ENCODE measurements at regions not wholly inside any gene's neighbourhood (a gene's known extent, or its start where the extent isn't known, plus 50 kb on each side); places are given as distances from the start of the nearest gene placed in this dataset.

DNA sequence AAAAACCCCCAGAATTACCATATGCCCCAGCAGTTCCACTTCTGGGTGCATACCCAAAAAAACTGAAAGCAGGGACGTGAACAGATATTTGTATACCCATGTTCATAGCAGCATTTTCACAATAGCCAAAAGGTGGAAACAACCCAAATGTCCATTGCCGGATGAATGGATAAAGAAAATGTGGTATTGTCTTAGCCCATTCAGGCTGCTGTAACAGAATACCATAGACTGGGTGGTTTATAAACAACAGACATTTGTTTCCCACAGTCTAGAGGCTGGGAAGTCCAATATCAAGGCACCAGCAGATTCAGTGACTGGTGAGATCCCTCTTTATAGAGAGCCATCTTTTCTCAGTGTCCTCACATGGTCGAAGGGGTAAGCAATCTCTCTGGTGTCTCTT is 182.1 kb upstream of the ANKRD28 start:
- no peak for TF ChIP-seq POLR2A (IDR thresholded peaks at IDR 0.05)
- TF ChIP-seq, protein P1, sequence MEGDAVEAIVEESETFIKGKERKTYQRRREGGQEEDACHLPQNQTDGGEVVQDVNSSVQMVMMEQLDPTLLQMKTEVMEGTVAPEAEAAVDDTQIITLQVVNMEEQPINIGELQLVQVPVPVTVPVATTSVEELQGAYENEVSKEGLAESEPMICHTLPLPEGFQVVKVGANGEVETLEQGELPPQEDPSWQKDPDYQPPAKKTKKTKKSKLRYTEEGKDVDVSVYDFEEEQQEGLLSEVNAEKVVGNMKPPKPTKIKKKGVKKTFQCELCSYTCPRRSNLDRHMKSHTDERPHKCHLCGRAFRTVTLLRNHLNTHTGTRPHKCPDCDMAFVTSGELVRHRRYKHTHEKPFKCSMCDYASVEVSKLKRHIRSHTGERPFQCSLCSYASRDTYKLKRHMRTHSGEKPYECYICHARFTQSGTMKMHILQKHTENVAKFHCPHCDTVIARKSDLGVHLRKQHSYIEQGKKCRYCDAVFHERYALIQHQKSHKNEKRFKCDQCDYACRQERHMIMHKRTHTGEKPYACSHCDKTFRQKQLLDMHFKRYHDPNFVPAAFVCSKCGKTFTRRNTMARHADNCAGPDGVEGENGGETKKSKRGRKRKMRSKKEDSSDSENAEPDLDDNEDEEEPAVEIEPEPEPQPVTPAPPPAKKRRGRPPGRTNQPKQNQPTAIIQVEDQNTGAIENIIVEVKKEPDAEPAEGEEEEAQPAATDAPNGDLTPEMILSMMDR (IDR thresholded peaks at IDR 0.05): no peak

All from lower leg skin (tissue), 3 donors.